Breast epithelium (tissue), 3 donors: ENCODE measurements at regions not wholly inside any gene's neighbourhood (a gene's known extent, or its start where the extent isn't known, plus 50 kb on each side); places are given as distances from the start of the nearest gene placed in this dataset.

ENCODE experiments used
- CTCF ChIP-seq, 3 donors: fragments of 450-650 bp; IDR thresholded peaks; one replicate each; pipeline ENCODE4 v1.5.1; 2016 to 2017; ENCODE audit warnings: antibody characterized with exemption in 3 of 3, mild to moderate bottlenecking in 3 of 3, moderate library complexity in 3 of 3
- POLR2A ChIP-seq: fragments of 450-650 bp; IDR thresholded peaks from one replicate; pipeline ENCODE4 v1.6.1; 2016; ENCODE audit warnings: antibody characterized with exemption, mild to moderate bottlenecking, moderate library complexity
- POLR2AphosphoS5 ChIP-seq, 3 donors: sonication (generic); formaldehyde crosslinking; IDR thresholded peaks; one replicate each; pipeline ENCODE4 v1.6.1; 2017; ENCODE audit warnings: antibody characterized with exemption in 3 of 3

GRCh38 chr2:121038431-121038830 lies 246.6 kb downstream of the TFCP2L1 start:
- TF ChIP-seq CTCF (IDR thresholded peaks at IDR 0.05) (no peak), POLR2AphosphoS5 (IDR thresholded peaks at IDR 0.05) (no peak), POLR2A (no peak)
